ENCODE measurements at regions not wholly inside any gene's neighbourhood (a gene's known extent, or its start where the extent isn't known, plus 50 kb on each side); places are given as distances from the start of the nearest gene placed in this dataset.

- intact Hi-C loops (cut with DNase I): no loop called here
- TF ChIP-seq POLR2A (IDR thresholded peaks at IDR 0.05): no peak
- TF ChIP-seq CTCF (IDR thresholded peaks at IDR 0.05): no peak
- no peak for TF ChIP-seq EP300 (IDR thresholded peaks at IDR 0.05)
- no peak overlapping the region for H3K4me3 ChIP-seq
- WGBS, 3 donors: 82 to 92% (median 85%) methylated on average over 6 of the region's 6 CpGs
- H3K27me3 ChIP-seq: no peaks in the 10 kb centered on the region
- no peaks in the 10 kb centered on the region for H3K4me1 ChIP-seq (ENCODE audit: insufficient read depth)
- DNase-seq: no peak
- no peaks in the 10 kb centered on the region for H3K36me3 ChIP-seq
- no peaks in the 10 kb centered on the region for H3K9me3 ChIP-seq
- no peak overlapping the region for H3K27ac ChIP-seq
These were observed 519.5 kb upstream of the CHAC2 start for GRCh38 chr2:53247956-53248735.

DNA sequence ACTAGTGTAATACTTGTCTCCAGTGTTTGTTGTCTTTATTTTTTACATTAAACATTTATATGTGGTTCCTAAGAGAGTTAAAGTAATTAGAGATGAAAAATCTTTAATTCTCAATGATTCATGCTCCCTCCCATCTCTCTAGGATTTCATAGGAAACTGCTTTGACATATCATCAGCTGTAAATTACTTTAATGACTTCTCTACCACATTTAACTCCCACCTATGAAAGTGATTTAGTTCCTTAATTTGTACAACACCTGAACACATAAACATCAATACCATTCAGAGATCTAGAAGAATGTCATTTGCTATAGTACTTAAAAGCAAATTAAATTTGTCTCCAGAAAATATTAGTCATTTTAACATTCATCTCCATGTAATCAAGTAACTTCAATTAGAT lies 524.2 kb upstream of the CHAC2 start:
- Histone ChIP-seq H3K4me1 (ENCODE audit: insufficient read depth) (no peaks in the 10 kb centered on the region), H3K36me3 (no peaks in the 10 kb centered on the region), H3K27ac (no peak overlapping the region), H3K4me3 (no peak overlapping the region), H3K27me3 (no peaks in the 10 kb centered on the region), H3K9me3 (no peaks in the 10 kb centered on the region)
- TF ChIP-seq EP300 (IDR thresholded peaks at IDR 0.05): no peak
- TF ChIP-seq POLR2A (IDR thresholded peaks at IDR 0.05): no peak
- no peak for TF ChIP-seq CTCF (IDR thresholded peaks at IDR 0.05)
- DNase-seq: no peak
- intact Hi-C loops (cut with DNase I): no loop called here

GRCh38 chr2:53242090-53242489 lies 525.5 kb upstream of the CHAC2 start:
- no peak for DNase-seq
- intact Hi-C loops (cut with DNase I): no loop called here
- no peaks in the 10 kb centered on the region for H3K27me3 ChIP-seq
- H3K36me3 ChIP-seq: no peaks in the 10 kb centered on the region
- no peak overlapping the region for H3K27ac ChIP-seq
- no peaks in the 10 kb centered on the region for H3K4me1 ChIP-seq (ENCODE audit: insufficient read depth)
- TF ChIP-seq CTCF (IDR thresholded peaks at IDR 0.05) (no peak), POLR2A (IDR thresholded peaks at IDR 0.05) (no peak), EP300 (IDR thresholded peaks at IDR 0.05) (no peak)
- H3K9me3 ChIP-seq: no peaks in the 10 kb centered on the region
- H3K4me3 ChIP-seq: no peak overlapping the region
- 49 to 72% (median 72%) methylated on average over 3 of the region's 3 CpGs for WGBS, 3 donors

DNA sequence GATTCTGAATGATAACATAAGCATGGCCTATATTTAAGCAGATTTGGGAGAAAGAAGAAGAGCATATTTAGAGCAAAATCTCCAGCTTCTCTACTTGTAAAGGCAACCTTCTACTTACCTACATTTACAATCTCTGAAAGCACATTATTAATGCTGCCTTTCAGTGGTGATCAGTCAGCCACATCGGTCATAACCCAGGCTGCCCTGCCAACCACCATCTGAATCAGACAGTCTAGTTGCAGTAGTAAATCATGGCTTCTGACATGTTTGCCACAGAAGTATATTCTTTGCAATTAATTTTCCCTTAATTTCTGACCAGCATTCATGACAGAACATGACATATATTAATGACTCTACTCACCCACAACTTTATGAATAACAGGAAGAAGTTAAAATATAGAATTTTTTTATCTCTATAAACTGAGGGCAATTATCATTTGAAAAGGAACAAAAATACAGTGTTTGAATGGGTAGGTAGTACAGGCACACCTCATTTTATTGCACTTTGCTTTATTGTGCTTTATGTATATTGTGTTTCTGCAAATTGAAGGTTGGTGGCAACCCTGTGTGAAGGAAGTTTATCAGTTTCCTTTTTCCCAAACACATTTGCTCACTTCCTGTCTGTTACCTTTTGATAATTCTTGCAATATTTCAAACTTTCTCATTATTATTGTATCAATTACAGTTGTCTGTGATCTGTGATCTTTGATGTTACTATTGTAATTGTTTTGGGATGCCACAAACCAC lies 531.6 kb upstream of the CHAC2 start:
- H3K4me1 ChIP-seq (ENCODE audit: insufficient read depth): no peaks in the 10 kb centered on the region
- WGBS, 3 donors: 50 to 51% (median 51%) methylated on average over 1 of the region's 1 CpG
- no peak overlapping the region for H3K27ac ChIP-seq
- no peak overlapping the region for H3K4me3 ChIP-seq
- no peaks in the 10 kb centered on the region for H3K9me3 ChIP-seq
- intact Hi-C loops (cut with DNase I): no loop called here
- no peak for DNase-seq
- no peaks in the 10 kb centered on the region for H3K36me3 ChIP-seq
- no peaks in the 10 kb centered on the region for H3K27me3 ChIP-seq
- TF ChIP-seq CTCF (IDR thresholded peaks at IDR 0.05): no peak
- no peak for TF ChIP-seq EP300 (IDR thresholded peaks at IDR 0.05)
- no peak for TF ChIP-seq POLR2A (IDR thresholded peaks at IDR 0.05)
